ENCODE measurements at regions not wholly inside any gene's neighbourhood (a gene's known extent, or its start where the extent isn't known, plus 50 kb on each side); places are given as distances from the start of the nearest gene placed in this dataset.

DNA sequence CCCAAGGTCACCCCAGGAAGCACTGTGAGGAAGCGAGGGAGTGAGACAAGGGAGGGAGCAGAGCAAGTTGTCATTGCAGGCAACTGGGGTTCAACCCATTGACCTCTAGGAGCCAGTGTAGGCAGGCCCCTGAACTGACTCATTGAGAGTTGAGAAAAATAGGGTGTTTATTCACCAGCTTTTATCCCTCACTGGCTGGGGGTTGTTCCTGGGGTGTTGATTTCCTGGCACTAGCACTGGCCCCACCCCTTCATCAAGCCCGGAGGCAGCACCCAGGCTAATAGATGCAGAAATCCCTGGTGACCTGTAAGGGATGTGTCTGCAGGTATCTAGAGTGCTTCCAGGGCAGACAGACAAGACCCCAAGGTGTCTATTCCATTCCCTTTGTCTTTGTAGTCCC lies 183.9 kb downstream of the ARRDC4 start:
- DNase-seq (ENCODE audit: low read depth): no peak

DNA sequence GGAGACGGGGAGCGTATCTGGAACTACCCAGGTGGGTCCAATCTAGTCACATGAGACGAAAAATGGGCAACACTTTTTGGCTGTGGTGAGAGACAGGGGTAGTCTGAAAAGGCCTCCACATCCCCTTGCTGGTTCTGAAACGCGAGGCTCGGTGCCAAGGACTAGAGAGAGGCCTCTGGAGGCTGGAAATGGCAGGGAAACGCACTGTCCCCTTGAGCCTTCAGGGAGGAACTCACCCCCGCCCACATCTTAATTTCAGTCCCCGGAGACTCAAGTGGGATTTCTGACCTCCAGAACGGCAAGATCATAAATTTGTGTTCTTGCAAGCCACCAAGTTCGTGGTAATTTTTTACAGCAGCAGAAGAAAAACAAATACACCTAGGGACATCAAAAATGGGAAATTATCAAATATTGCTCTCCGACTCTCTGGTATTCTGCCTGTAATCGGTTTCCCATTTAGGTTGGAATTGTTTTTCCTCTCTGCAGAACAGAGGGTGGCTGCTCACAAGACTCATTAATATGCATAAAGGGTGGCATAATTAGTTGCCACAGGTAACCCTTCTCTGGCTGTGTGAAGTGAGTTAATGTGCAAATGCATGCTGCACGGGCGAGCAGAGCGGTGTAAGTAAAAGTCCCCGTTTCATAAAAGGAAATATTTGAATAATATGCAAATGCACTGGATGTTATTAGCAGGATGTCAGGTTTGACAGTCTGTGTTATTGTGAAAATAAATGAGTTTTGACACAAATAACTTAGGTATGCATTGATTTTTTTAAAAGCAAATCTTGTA lies 185.7 kb downstream of the ARRDC4 start:
- no peak for DNase-seq (ENCODE audit: low read depth)

DNA sequence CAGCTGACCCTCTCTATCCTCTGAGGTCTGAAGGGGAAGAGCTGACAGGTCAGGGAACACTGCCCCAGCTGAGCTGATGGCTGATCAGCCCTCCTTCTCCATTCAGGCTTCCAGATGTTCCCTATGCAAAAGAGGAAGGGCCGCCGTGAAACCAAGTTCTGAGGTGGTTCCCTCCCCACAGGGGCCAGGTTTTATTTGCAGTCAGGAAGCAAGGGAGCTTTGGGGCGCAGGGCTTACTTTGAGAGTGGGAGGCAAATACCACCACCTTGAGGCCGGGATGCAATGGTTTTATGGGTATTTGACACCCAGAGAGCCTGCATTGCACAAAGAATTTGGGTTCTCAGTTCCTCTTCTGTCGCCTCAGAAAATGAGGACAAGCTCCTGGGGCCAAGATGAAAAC lies 186.9 kb downstream of the ARRDC4 start:
- DNase-seq (ENCODE audit: low read depth): no peak

DNA sequence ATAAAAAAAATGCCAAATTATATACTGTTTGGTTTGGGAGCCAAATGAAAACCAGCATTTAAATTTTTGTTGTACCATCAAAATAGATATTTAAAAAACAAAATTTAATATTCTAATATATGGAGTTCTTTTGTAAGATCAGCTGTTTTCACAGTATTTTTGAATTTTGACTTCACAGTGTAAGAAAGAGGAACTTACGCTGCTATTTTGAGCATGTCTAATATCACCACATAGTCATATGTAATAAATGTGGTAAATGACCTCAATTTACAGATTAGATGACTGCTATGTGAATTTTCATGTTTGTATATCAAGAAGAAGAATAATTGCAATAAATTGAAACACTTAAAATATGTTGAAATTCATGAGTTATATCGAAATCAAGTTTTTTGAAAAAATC lies 189.6 kb downstream of the ARRDC4 start:
- DNase-seq (ENCODE audit: low read depth): no peak

DNA sequence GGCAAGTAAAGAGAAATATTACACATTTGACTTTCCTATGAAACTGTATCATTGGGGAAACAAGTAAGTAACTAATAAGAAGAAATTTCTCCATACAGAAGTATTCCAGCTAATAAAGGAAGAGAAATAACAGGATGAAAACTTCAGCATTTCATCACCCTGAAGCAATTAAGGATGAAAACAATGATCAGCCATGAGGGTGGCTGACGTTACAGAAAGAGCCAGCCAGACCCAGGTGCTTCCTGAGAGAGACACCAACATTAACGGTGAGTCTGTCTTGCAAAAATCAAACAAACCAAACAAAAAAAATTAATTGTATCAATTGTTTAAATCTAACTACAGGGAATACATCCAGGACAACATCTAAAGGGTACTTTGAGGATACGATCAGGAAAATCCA lies 190.0 kb downstream of the ARRDC4 start:
- DNase-seq (ENCODE audit: low read depth): no peak

DNA sequence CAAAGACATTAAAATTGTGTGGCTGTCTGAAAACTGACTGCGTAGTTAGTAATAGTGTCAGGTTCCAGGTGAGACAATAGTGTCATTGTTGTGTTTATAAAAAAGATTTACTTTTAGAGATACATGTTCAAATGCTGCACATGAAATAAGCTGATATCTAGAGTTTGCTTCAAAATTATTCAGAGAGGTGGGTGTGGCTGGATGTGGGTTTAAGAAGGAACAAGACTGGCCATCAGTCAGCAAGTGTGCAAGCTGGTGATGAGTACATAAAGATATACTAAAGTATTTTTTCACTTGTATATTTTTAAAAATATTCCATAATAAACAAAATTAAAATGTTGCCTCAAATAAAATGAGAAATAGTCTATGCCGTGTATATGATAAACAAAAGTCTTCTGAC lies 190.6 kb downstream of the ARRDC4 start:
- DNase-seq (ENCODE audit: low read depth): no peak

DNA sequence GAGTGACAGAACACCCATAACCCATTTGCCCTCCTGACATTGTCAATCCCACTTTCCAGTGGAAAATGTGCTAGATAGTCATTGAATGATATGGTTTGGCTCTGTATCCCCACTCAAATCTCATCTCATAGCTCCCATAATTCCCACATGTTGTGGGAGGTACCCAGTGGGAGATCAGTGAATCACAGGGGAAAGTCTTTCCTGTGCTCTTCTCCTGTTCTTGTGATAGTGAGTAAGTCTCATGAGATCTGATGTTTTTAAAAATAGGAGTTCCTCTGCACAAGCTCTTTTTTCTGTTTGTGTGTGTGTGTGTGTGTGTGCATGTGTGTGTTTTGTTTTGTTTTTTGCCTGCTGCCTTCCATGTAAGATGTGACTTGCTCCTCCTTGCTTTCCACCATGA lies 191.7 kb downstream of the ARRDC4 start:
- no peak for DNase-seq (ENCODE audit: low read depth)

DNA sequence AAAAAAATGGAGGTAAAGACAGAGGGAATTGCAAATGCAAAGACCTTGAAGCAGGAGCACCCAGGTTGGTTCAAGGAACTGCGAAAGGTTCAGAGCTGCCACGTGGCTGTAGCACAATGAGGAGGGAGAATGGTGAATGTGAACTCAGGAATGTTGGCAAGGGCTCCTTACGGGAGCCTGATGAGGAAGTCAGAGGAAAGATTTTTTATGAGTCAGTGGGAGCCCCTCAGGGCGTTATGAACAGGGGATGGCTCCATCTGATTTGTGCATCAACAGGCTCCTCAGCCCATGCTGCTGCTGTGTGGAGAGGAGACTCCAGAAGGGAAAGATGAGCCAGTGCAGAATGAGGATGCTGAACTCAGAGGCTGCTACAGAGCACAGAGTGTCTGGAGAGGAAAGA lies 194.4 kb downstream of the ARRDC4 start:
- peak; percentile 85 for DNase-seq (ENCODE audit: low read depth)

DNA sequence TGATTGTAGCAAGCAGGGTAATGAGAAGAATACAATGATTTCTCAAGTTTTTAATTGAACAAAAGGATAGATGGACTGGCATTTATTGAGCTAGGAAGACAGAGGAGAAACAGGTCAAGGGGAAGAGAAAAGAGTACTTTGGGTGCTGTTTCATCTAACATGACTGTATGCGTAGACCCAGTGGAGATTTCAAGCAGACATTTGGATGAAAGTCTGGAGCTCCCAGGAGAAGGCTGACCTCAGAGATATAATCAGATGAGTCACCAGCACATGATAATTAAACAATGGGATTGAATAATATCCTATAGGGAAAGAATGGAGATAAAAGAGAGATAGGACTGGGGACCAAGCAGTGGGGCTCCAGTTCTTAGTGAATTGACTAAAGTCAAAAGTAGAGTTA lies 194.9 kb downstream of the ARRDC4 start:
- peak; percentile 51 for DNase-seq (ENCODE audit: low read depth)

DNA sequence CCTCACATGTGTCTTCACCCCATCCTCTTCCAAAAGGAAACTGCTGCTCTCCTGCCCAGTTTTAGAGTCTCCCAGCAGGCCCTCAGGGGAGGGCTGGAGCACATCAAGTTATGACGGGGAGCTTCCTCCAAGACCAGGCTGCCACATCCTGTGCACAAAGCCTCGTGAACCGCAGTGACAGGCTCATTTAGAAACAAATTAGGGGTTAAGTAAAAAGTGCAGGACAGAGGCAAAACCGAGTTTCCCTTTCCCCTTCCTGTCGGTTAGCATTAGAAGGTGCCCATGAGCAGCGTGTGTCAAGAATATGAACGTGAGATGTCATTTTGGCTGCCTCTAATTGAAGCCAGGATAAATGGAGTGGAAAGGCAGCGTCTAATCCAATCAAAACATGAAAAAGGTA lies 199.7 kb downstream of the ARRDC4 start:
- no peak for DNase-seq (ENCODE audit: low read depth)

DNA sequence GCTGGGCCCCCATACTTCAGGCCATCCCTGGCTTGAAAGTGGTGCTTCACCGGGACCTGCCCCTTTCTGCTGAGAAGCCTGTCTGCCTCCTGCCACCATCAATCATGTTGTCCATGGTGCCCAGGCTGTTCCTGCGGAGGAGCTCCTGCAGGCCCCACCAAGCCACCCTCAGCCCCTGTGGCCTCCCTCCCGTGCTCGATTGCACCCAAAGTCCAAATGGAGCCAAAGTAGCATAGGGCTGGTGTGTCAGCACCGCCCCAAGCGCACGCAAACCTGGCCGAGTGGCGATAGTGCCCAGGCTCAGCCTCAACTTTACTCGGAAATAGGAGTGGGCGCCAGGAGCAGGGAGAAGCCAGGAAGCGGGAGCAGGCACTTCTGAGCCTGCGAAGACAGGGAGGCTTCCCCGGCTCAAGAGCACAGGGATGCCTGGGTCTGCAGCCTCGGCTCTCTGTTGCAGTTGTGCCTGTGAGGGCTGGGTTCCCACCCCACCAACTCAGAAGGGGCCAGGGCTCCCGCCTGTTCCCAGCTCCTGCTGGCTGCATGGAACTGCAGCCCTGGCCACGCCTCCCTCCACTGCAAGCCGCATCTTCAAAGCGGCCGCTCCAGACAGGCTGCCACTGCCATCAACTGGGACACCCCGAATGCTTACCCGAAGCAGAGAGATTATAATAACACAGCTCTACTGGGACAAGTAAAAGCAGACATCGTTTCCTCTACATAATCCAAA lies 203.0 kb downstream of the ARRDC4 start:
- DNase-seq (ENCODE audit: low read depth): no peak

DNA sequence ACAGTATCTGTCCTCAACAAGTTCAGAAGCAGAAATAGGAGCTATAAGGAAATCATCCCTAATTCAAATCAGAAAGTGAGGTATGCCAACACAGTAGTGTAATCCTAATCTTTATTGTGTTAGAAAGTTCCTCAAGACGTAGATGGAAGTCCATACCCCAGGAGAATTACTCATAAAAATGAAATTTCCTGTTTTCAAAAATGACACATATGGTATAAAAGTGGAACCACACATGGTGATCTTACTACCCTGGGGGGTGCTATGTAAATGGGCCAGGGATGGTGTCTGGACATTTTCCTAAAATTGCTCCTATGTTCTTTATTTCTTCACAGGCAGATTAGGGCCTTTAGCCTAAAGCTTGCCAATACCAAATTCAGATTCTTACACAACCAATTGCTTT lies 204.1 kb downstream of the ARRDC4 start:
- peak; percentile 65 for DNase-seq (ENCODE audit: low read depth)

DNA sequence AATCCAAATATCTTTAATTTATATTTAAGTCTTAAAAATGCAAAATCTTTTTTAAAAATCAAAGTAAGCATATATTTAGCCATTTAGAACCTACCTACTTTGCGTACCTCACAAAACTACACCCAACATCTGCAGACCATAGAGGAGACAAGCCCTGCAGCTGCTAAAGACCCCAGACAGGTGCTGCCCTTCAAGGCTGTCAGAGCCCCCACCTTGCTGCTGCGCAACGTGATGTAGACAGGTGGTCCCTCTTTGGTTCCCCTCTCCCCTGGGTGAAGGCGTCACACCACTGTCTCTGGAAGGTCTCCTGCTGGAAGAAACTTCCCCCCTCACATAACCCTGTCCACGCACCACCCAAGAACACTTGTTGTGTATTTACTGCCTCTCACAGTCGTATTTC lies 204.5 kb downstream of the ARRDC4 start:
- no peak for DNase-seq (ENCODE audit: low read depth)

DNA sequence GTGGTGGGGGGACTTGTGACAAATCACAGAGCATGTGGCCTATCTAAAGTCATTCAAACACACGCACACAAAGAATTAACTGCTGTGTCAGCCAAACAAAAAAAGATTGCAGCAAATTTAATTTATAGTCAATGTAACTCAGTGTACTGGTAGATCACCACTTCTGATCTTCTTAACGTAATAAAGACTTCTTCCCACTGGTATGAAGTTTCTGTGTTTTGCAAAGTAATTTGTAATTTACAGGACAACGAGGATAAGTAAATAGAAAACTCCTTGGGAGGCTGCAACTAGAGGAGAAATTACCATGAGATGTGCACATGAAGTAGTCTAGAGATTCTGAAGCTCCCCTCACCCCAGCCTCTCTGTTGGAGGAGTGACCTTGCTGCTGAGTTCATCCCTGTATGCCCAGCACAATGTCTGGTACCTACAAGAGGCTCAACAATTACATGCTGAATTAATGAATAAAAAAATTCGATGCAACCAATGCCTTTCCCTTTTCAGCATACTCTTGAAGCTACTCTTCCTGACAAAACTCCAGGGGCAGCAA lies 207.3 kb downstream of the ARRDC4 start:
- DNase-seq (ENCODE audit: low read depth): no peak

DNA sequence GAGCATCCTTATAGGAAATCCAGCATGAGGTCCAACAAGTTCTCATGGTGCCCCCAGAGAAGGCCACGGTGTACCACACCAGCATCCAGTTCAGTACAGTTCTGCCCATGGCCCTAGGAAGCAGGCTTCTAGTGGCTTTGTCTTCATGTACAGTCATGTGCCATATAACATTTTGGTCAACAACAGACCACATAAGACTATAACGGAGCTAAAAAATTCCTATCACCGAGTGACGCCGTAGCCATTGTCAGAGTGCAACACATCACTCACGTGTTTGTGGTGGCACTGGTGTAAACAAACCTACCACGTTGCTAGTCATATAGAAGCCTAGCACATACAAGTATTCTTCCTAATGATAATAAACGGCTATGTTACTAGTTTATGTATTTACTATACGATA lies 209.0 kb downstream of the ARRDC4 start:
- DNase-seq (ENCODE audit: low read depth): no peak

DNA sequence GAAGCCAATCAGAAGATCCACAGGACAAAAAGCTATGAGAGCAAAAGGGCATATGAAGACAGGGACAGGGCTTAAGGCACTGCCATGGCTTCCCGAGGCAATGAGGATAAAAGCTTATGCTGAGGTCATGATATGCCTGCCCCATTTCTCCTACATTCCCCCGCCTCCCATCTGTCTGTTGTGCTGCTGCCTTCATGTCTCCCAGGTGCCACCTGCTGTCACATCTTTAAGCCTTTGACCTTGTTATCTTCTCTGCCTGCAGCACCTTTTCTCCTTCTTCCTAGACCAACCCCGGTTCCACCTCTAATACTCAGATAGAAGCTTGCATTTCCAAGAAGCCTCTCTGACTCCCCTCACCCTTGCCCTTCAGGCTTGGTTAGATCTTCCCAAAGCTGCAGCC lies 213.8 kb downstream of the ARRDC4 start:
- no peak for DNase-seq (ENCODE audit: low read depth)

DNA sequence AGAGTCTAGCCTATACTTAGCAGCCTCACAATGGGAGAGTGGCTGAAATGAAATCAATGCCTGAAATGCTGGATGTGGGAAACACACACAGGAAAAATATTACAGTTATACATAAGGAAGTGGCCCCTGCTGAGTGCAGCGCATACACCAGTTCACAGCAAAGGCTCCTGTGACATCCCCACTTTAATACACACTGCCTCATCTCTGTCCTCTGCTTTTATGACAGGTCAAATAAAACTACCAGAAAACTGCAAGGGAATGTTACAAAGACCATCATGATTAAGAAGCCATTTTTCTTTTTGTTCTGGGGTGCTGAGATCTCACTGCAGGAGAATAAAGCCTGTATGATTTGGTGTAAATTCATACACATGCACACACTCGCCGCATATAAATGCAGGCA lies 214.3 kb downstream of the ARRDC4 start:
- no peak for DNase-seq (ENCODE audit: low read depth)

DNA sequence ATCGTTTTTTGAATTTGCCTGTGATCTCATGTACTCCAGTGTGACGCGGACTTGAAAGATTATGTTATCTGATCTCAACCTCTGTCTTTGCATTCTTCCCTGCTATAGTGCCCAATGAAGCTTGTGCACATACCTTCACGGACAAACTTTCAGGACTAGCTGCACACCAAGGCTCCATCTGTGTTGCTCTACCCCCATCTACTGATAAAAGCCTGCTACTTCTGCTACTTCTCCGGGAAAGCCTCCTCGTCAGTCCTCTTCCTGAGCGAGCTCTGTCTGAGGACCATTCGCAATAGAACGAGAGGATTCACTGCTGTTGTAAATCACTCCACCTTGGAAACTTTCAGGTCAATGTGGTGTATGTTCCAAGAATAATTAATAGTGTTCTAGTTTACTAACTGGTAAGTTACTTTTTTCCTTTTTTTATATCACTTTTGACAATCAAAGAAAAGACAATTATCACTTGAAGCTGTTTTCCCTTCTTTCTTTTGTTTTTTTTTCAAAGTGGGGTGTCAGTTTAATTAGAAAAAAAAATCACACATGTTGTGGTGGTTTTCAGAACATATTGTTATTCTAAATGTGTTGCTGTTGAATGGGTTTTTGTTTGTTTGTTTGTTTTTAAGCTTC lies 217.6 kb downstream of the ARRDC4 start:
- DNase-seq (ENCODE audit: low read depth): peak; percentile 56

DNA sequence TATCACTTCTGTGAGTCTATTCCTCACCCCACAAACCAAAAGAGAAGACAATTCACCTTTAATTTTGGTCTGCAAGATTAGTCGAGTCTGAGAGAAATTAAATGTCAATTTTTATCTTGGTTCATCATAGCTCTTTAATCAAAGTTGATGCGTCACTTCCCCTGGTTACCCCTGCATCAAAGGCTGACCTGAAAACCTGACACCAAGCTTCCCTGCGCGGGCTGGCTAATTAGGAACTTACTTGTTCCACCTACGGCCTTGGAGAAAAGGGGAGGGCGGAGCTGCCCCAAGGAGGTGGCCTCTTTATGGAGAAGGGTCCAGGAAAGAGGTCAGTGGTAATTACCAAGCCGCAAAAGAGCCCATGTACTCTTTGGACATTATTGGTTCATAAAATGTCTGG lies 218.4 kb downstream of the ARRDC4 start:
- DNase-seq (ENCODE audit: low read depth): no peak

DNA sequence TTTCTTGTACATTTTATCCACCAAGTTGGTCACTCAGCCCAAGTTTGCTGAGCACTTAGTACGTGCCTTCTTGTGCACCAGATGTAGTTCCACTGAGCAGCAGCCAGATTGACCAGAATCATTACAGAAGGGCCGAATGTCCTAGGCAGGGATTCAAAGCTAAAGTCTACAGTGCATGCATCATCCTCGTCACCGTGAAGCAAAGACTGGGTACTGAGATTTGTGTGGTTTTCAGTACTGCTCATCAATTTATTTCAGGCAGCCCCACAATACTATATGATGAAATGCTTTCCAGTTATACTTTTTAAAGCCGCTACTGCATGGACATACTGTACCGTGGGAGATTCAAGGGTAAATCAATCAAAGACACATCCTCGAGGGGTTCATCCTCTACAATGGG lies 227.0 kb downstream of the ARRDC4 start:
- no peak for DNase-seq (ENCODE audit: low read depth)

DNA sequence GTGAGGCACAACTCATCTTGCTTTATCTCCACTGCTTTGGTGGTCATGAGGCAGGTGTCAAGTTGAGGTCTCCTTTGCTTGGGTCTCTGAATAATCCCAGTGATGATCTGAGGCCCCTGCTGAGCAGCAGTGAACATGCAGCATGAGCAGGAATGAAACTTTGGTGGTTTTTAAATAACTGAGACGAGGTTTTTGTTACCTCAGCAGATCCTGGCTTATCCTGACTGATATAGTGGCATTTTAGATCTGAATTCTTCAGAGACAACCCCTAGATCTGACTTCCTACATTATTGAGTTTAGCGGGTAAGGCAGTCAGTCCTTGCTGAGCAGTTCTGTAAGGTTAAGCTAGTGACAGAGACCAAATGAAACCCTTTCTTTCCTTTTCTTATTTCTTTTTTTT lies 230.4 kb downstream of the ARRDC4 start:
- DNase-seq (ENCODE audit: low read depth): no peak

DNA sequence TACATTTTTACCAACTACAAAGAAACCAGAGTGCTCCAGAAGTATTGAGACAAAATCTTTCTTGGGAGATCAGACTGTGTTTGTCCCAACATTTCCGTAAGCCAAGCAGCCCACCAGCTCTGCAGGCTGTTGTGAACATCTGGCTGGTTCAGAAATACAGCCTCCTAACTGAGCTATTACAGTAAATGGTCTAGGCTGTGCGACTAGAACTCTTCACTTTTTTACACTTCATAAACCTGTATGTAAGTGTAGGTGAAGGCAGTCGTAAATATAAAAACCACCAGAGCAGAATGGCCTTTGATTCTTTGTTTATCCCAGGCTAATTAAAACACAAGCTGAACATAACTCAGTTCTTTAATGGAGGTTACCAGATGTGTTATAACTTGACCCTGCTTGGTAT lies 235.3 kb downstream of the ARRDC4 start:
- DNase-seq (ENCODE audit: low read depth): no peak

DNA sequence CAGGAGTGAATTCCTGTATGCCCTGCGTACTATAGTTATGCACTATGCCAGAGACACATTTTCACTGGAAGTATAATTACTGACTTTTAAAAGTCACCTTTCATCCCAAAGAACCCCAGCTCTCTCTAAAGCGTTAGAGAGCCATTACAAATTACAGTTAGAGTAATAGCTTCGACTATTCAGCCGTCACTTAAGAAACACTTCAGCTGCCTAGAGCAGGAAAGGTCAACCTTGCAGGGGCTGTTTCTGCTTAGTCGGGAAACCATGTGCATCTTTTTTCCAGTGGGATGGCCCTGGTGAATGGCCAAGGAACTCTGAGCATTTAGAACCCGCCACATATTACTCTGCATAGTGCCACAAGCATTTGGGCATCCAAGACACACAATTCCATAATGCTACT lies 235.9 kb downstream of the ARRDC4 start:
- no peak for DNase-seq (ENCODE audit: low read depth)
